Ovary (tissue), 7 donors: ENCODE measurements at regions not wholly inside any gene's neighbourhood (a gene's known extent, or its start where the extent isn't known, plus 50 kb on each side); places are given as distances from the start of the nearest gene placed in this dataset.

ENCODE experiments used
- DNase-seq, 5 donors: peaks; one replicate each; pipeline ENCODE4 v3.0.0-alpha.2; 2019 to 2020
- H3K27ac ChIP-seq, 2 donors: fragments of 200-600 bp; one replicate each; pipeline versions ENCODE4 v1.5.1 to v1.8.0; 2019 to 2022
- H3K27me3 ChIP-seq: fragments of 200-600 bp; one replicate; pipeline ENCODE4 v1.8.0; 2022
- H3K36me3 ChIP-seq: fragments of 200-600 bp; sonication (generic); one replicate; pipeline ENCODE4 v1.5.1; 2019
- H3K4me1 ChIP-seq: one replicate; pipeline ENCODE4 v1.8.1; 2013; ENCODE audit warnings: mild to moderate bottlenecking, moderate library complexity; ENCODE audit not compliant: insufficient read depth
- H3K4me3 ChIP-seq: fragments of 200-600 bp; sonication (generic); one replicate; pipeline ENCODE4 v1.5.1; 2017
- H3K9me3 ChIP-seq, 2 donors: fragments of 200-600 bp in 1 of 2; sonication (generic) in 1 of 2; one replicate each; pipeline versions ENCODE4 v1.5.1 to v1.8.1; 2013 to 2019; ENCODE audit warnings: mild to moderate bottlenecking in 1 of 2, moderate library complexity in 1 of 2
- CTCF ChIP-seq, 3 donors: fragments of 450-650 bp in 2 of 3; fragments of 200-600 bp in 1 of 3; IDR thresholded peaks; one replicate each; pipeline versions ENCODE4 v1.5.1 to v1.8.0; 2016 to 2022; ENCODE audit warnings: antibody characterized with exemption in 3 of 3, mild to moderate bottlenecking in 1 of 3
- EP300 ChIP-seq: sonication (generic); formaldehyde crosslinking; IDR thresholded peaks from one replicate; pipeline ENCODE4 v1.6.1; 2017; ENCODE audit warnings: antibody characterized with exemption
- POLR2A ChIP-seq: fragments of 450-650 bp; IDR thresholded peaks from one replicate; pipeline ENCODE4 v1.6.1; 2017; ENCODE audit warnings: antibody characterized with exemption, mild to moderate bottlenecking, moderate library complexity
- WGBS, 3 donors: extraction: QIAGEN DNeasy Blood & Tissue Kit in 1 of 3; methylation state at CpG; one replicate each; pipeline versions ENCODE4 v1.1.5 to v1.1.7; 2013 to 2017; 5-methylcytosine and 5-hydroxymethylcytosine counted together
- intact Hi-C, 4 donors: fragments of 100-400 bp; cut with DNase I; formaldehyde crosslinking; loops; one replicate each; pipeline versions ENCODE4 v1.11.0 to v1.15.1; 2022 to 2023
- donor health status: DM: no; HTN: no; CAD: no; lungs with moderate emphysema.
- donor health status: DM: no; HTN: no; CAD: no.
- donor health status: Bipolar disorder and iron deficiency.
- donor health status: DM: no; HTN: no; CAD: no.
- donor health status: DM: yes; HTN: yes; CAD: no.

GRCh38 chr3:182708810-182709209 lies 84.5 kb upstream of the ATP11B start:
- H3K27me3 ChIP-seq, result no peaks in the 10 kb centered on the region
- no peaks in the 10 kb centered on the region for H3K36me3 ChIP-seq
- no peaks in the 10 kb centered on the region for H3K9me3 ChIP-seq
- H3K4me1 ChIP-seq, result no peaks in the 10 kb centered on the region
- intact Hi-C loops, result no loop called here
- WGBS, 3 donors, result 49 to 55% (median 53%) methylated on average over 1 of the region's 1 CpG
- no peak for DNase-seq
- H3K4me3 ChIP-seq, result no peak overlapping the region
- no peak overlapping the region for H3K27ac ChIP-seq
- TF ChIP-seq EP300 (no peak), CTCF (IDR thresholded peaks at IDR 0.05) (no peak), POLR2A (no peak)

- Histone ChIP-seq H3K36me3 (no peaks in the 10 kb centered on the region), H3K9me3 (no peaks in the 10 kb centered on the region), H3K4me1 (no peaks in the 10 kb centered on the region), H3K4me3 (no peak overlapping the region), H3K27ac (no peak overlapping the region), H3K27me3 (no peaks in the 10 kb centered on the region)
- DNase-seq, result no peak
- 82 to 85% (median 83%) methylated on average over 6 of the region's 6 CpGs for WGBS, 3 donors
- intact Hi-C loops, result no loop called here
- TF ChIP-seq EP300 (no peak), CTCF (IDR thresholded peaks at IDR 0.05) (no peak), POLR2A (no peak)
Measured at GRCh38 chr3:182709306-182709705, 84.0 kb upstream of the ATP11B start.

DNA sequence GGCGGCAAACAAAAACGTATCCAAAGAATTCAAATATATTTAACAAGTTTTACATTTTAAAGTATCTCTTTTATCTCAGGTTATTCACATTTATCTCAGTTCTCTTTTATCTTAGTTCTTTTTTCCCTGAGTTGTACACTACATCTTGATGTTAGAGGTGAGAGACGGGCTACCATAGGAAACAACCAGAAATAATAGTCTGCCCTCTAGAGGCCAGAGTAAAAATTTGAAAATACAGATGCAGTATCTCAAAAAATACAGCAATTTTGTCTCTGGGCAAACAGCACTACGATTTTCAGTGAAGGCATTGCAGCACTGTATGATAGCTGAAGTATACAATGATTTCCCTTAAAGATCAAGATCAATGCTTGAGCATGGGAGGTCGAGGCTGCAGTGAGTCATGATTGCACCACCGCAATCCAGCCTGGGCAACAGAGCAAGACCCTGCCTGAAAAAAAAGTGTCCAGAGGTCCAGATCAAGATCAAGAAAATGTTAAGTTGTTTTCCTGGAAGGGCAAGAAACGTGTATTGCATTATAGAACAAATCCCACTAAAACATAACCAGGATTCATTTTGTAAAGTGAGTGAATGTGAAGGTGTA lies 82.6 kb upstream of the ATP11B start:
- WGBS, 3 donors, result 39 to 44% (median 39%) methylated on average over 7 of the region's 7 CpGs
- Histone ChIP-seq H3K27ac (no peak overlapping the region), H3K27me3 (no peaks in the 10 kb centered on the region), H3K4me1 (no peaks in the 10 kb centered on the region), H3K4me3 (no peak overlapping the region), H3K36me3 (no peaks in the 10 kb centered on the region), H3K9me3 (no peaks in the 10 kb centered on the region)
- intact Hi-C loops, result no loop called here
- TF ChIP-seq POLR2A (no peak), EP300 (no peak), CTCF (IDR thresholded peaks at IDR 0.05) (no peak)
- no peak for DNase-seq

DNA sequence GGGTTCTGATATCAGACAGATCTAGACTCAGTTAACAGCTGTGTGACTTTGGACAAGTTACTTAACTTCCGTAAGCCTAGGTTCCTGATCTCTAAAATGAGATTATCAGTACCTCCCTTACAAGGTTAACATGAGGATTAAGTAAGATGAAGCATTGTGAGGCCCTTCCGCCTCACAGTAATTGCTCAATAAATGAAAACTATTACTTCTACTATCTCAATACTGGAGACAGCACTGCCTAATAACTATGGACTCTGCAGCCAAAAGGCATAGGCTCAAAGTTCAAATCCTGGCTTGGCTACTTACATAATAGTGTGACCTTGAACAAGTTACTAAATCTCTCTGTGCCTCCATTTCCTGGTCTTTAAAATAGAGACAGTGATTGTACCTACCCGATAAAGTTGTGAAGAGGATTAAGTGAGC lies 82.0 kb upstream of the ATP11B start:
- no peaks in the 10 kb centered on the region for H3K9me3 ChIP-seq
- WGBS, 3 donors, result 74 to 83% (median 76%) methylated on average over 3 of the region's 3 CpGs
- intact Hi-C loops, result no loop called here
- H3K4me1 ChIP-seq, result no peaks in the 10 kb centered on the region
- no peak overlapping the region for H3K27ac ChIP-seq
- no peak for DNase-seq
- no peaks in the 10 kb centered on the region for H3K36me3 ChIP-seq
- no peaks in the 10 kb centered on the region for H3K27me3 ChIP-seq
- TF ChIP-seq CTCF (IDR thresholded peaks at IDR 0.05), result no peak
- H3K4me3 ChIP-seq, result no peak overlapping the region
